ENCODE measurements at regions not wholly inside any gene's neighbourhood (a gene's known extent, or its start where the extent isn't known, plus 50 kb on each side); places are given as distances from the start of the nearest gene placed in this dataset.
"Not testable (repeated sequence)": the region's sequence is repeated elsewhere in the genome, so short reads cannot be mapped to it uniquely, and the experiment has no call there.

DNA sequence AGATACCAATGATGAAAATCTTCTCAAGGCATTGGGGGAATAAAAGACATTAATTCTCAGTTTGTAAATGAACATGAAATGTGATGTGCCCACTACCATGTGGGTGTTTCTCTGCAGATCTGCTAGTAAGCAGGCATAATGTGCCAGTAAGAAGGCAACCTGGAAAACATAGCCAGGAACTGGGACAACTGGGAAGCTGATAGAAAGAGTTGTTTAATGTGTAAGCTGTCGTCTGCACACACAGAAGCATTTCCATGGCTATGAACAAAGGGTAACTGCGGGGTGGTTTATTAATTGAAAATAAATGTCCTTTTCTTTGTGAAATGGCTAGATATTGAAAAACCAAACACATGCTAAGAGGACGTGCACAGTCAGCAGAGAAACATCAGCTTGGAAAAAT is 52.0 kb downstream of the ZC3H11B start:
- no peak for DNase-seq

DNA sequence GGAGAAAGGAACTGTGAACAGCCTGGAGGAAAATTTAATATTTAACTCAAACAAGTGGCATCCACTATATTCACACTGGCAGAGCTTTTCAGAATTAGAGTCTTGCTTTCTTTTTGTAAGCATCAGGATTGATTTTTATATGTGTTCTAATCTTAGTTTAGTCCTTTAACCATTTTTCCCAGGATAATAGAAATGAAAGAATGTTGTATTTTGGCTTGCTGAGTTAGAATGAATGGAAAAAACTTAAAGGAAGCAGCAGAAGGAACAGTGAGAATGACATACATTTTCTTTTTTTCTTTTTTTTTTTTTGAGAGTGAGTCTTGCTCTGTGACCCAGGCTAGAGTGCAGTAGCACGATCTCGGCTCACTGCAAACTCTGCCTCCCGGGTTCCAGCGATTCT is 53.0 kb downstream of the ZC3H11B start:
- DNase-seq: no peak

DNA sequence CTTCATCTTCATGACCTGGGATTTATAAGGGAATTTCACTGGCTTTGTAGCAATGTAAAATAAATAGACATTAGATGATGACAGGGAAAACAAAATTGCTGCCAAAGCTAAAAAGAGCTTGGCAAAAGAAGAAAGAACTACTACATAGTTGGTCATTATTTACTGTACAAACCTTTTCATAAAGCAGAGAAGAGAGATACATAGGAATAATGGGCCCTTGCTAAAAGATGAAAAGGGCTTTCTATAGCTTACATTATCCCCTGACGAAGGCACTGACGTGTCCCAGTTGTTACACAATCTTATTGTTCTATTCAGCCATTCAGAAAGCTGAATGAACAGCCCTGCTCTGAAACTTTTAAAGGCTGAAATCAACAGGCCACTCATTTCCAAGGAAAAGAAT is 57.1 kb downstream of the ZC3H11B start:
- no peak for DNase-seq

DNA sequence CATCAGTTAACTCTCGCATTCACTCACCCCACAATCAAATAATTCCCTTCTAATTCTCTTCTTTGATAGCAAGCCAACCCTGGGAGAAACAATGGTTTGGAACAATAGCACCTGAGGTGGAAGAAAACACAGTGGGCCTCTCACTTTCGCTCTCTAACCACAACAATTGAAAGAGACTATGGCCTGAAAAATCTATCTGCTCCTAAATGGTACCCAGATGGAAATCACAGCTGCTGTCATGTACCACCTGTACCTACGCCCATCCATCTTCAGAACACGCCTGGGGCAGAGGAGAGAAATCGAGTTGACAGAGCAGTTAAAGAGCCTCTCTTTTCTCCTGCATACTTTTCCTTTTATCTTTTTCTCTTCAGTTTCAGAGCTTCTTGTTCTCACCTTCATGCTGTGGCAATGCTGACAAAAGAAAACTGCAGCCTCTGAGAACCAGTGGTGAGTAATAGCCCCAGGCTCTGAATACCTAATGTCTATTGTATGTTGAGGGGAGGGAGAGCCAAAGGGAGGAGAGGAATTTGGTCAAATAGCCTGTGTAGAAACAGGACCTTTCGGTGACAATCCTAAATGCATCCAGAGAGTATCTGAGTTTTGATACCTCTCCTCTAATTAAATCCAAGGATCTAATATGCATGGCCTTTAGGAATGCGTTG is 57.7 kb downstream of the ZC3H11B start:
- no peak for DNase-seq

DNA sequence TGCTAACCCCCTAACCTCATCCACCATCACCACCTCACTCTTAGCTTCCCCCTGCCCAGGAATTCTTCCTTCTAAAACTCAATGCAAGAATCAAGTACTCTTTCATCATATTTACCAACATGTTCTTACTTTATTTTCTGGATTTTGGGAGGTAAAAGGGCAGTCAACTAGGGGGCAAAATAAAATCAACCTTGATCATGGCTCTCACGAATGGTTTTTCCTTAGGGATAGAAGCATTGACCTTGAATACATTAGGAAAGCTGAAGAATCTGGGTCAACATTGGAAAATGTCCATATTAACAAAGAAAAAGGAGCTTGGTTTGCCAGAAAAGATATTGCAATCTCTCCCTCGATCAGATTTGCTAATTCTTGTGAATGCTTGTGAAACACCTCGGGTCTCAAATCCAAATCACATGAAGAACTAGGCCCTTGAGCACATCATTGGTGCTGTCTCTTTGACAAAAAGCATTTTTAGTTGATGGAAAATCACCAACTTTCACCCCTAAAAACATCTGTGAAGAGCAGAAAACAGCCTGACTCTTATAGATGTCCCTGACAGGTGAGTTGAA is 58.9 kb downstream of the ZC3H11B start:
- no peak for DNase-seq

DNA sequence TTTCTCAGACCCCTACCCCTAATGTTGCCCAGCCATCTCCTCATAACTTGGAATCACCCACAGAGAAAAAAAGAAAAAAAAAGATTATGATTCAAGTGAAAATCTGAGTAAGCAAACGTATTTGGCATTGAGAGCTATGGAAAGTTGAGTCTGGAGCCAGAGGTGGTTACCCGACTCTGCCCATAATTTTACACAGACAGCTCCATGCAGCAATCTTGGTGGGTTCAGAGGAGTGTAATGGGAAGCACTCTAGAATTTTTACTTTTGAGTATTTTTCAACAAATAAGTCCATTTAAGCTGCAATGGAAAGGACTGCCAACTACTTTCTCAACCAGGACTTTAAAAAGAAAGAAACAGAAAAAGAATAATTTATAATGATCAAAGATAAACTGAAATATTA is 62.7 kb downstream of the ZC3H11B start:
- no peak for DNase-seq

- DNase-seq: no peak
Observed at GRCh38 chr1:219549215-219549614, 63.7 kb downstream of the ZC3H11B start.

DNA sequence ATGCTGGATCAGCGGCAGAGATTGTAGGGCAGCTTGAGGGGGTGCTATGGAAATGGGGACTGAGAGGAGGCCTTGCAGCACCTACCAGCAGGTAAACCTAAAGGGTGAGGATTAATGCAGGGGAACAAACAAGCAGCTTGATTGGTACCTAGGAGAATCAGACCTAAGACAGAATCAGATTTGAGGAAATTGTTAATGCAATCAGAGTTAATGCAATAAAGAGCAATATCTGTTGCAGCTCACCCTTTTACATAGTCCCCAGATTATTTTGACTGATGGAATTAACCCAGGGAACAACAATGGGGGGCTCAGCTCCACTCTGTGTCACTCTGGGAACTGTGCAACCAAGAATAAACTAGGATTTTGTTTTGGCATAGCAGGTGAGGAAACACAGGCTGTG is 64.5 kb downstream of the ZC3H11B start:
- DNase-seq: no peak

DNA sequence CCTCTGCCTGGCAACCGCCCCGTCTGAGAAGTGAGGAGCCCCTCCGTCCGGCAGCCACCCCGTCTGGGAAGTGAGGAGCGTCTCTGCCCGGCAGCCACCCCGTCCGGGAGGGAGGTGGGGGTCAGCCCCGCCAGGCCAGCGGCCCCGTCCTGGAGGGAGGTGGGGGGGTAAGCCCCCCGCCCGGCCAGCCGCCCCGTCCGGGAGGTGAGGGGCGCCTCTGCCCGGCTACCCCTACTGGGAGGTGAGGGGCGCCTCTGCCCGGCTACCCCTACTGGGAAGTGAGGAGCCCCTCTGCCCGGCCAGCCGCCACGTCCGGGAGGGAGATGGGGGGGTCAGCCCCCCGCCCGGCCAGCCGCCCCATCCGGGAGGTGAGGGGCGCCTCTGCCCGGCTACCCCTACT is 67.1 kb downstream of the ZC3H11B start:
- DNase-seq: not testable (repeated sequence)

- DNase-seq: peak; percentile 13
Observed at GRCh38 chr1:219544163-219544846, 68.6 kb downstream of the ZC3H11B start.

GRCh38 chr1:219542828-219543518 is 69.9 kb downstream of the ZC3H11B start:
- no peak for DNase-seq

DNA sequence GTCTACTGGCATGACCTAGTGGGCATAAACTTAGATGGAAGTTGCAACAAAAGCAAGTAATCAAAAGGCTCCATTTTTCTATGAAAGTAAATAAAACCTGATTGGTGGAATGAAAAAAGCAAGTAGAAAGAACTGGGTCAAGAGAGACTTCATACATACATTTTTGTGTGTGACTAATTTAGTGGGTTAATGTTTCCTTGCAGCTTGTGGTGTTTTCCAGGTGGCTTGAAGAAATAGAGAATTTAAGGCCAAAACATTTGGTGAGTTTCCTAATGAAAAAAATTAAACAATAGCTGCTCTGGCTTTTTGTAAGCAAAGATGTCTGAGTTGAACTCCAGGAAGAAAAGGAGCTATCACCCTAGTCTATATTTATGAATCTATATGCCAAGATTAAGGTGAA is 71.0 kb downstream of the ZC3H11B start:
- DNase-seq: no peak

DNA sequence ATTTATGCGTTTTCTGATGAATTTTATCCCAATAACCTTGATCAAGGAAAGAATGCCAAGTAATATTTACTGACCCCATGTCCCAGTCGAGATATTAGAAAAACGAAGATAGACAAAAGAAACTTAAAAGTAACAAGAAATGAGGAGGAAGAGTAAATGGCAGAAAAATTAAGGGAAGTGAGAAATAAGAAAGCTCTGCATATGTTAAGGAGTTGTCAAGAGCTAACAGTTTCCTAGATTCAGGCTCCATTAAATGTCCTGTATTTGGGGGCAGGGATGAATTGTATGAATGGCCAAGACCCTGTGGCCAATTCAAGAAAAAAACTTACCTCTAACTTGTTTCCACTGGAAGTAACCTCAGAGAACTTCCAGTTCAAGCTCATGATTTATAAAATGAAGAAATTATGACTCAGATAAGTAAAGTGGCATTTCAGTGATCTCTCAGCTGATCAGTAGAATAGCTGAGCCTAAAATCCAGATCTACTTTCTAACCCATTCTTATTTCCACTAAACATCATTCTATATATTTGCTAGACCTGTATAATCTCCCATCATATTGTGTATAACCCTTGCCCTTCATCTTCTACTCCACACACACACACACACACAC is 73.2 kb downstream of the ZC3H11B start:
- DNase-seq: no peak

- DNase-seq: no peak
Observed at GRCh38 chr1:219538886-219539285, 74.0 kb downstream of the ZC3H11B start.

- no peak for DNase-seq
Observed at GRCh38 chr1:219537223-219537631, 75.7 kb downstream of the ZC3H11B start.

- DNase-seq: no peak
Observed at GRCh38 chr1:219536038-219536437, 76.9 kb downstream of the ZC3H11B start.

DNA sequence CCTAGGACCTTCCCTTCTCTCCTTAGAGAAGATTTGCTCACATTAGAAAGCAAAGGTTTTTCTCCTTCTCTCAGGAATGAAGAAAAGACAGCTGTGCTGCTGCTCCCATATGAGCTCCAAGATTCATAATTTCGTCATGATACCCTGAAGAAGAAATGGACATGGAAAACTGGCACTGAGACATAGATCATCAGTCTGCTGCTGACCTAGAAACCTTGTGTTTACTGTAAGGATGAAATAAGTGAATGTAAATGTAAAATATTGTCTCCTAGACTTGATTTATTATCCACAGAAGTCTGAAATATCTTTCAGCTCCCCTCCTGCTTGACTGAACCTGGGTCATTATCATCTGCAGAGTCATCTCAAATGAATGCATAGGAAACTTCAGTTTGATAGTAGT is 77.9 kb downstream of the ZC3H11B start:
- no peak for DNase-seq

GRCh38 chr1:219533280-219533679 is 79.6 kb downstream of the ZC3H11B start:
- no peak for DNase-seq

DNA sequence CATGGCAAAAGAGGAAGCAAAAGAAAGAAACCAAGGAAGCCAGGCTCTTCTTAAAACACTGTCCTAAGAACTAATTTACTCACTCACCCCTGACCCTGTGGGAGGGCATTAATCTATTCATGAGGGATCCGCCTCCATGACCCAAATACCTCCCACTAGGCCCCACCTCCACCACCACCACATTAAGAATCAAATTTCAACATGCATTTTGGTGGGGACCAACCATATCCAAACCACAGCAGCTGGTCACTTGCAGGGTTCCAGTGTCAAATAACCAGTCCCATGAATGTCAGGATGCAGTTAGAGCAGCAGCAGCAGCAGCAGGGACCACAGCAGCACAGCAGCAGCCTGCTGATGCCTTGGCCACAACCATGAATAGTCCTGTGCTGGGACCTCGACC is 83.8 kb downstream of the ZC3H11B start:
- peak; percentile 52 for DNase-seq

DNA sequence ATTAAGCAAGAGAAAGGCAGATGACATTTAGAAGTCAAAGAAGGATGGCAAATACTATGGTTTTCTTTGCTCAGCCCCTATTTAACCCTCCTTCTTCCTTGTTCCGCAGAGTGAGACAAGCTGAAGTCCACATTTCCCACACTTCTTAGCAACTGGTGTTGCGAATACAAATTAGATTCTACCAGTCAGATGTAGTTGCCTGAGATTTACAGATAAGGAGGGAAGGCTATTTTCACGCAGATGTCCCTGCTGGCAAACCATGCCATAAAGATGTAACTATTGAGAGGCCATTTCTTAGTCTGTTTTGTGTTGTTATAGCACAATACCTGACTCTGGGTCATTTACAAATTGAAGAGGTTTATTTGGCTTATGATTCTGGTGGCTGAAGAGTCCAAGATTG is 84.3 kb downstream of the ZC3H11B start:
- DNase-seq: peak; percentile 67

DNA sequence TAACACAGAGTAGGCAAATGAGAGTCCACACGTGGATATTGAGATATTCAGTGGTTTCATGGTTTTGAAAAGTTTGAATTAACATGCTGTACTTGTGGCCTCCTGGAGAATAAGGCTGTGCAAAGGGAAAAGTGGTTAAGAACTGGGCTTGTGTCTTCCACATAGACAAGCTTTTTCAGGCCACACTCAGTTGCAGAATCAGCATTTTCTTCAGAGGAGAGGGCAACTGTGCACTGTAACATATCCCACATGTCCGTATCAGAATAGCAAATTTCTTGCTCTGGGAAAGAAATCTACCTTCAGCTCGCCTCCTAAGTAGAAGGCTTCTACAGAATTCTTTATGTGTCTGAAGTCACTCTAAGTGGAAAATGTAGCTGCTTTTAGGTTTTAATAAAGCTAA is 84.9 kb downstream of the ZC3H11B start:
- DNase-seq: no peak

GRCh38 chr1:219526074-219526473 is 86.8 kb downstream of the ZC3H11B start:
- no peak for DNase-seq

GRCh38 chr1:219523411-219523810 is 89.5 kb downstream of the ZC3H11B start:
- DNase-seq: no peak

DNA sequence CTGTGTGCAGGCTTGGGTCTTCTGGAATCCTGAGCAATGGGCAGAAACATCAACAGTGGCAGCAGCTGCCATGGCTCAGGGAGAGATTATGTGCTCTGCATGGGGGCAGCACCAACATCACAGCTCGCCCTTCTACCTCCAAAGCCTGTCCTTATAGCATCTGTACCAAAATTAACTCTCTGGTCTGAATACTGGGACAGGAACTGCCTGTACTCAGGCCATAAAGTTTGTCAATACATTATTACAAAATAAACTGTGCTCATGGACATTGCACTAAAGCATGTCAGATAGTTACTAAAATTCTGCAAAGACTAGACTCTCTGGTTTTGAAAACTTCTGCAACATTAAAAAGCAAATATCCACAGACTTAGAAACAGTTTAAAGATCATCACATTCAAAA is 91.6 kb downstream of the ZC3H11B start:
- DNase-seq: no peak
